Activated CD4-positive, alpha-beta memory T cell treated with anti-CD3 and anti-CD28 coated beads, Interleukin-2, amount 10 ng/mL, durations not matched to agents 7 days and 5 days (primary cell): ENCODE measurements at regions not wholly inside any gene's neighbourhood (a gene's known extent, or its start where the extent isn't known, plus 50 kb on each side); places are given as distances from the start of the nearest gene placed in this dataset.

Experiments used
- CTCF ChIA-PET: fragments of 350-600 bp; sonication (Branson Sonifier 250); formaldehyde crosslinking; loops from one replicate; lab custom pipeline; 2021; ENCODE audit warnings: antibody characterized with exemption, inconsistent platforms; lab: Charles Lee
- POLR2A ChIA-PET: fragments of 350-600 bp; sonication (Branson Sonifier 250); formaldehyde crosslinking; loops from one replicate; lab custom pipeline; 2021; ENCODE audit warnings: antibody characterized with exemption; lab: Charles Lee
- DNase-seq: peaks from one replicate; pipeline ENCODE4 v3.0.0-alpha.2; 2020
- H3K27ac Mint-ChIP-seq: one replicate; pipeline ENCODE4 v1.8.0; 2021; ENCODE audit warnings: mild to moderate bottlenecking, mixed read lengths
- H3K27me3 Mint-ChIP-seq: one replicate; pipeline ENCODE4 v1.8.0; 2021; ENCODE audit warnings: mixed read lengths
- H3K36me3 Mint-ChIP-seq: one replicate; pipeline ENCODE4 v1.8.0; 2021; ENCODE audit warnings: low read depth, mixed read lengths
- H3K4me1 Mint-ChIP-seq: one replicate; pipeline ENCODE4 v1.8.0; 2021; ENCODE audit warnings: mixed read lengths
- H3K4me3 Mint-ChIP-seq: one replicate; pipeline ENCODE4 v1.8.0; 2021; ENCODE audit warnings: mild to moderate bottlenecking, mixed read lengths
- H3K9me3 Mint-ChIP-seq: one replicate; pipeline ENCODE4 v1.8.0; 2021; ENCODE audit warnings: mixed read lengths

DNA sequence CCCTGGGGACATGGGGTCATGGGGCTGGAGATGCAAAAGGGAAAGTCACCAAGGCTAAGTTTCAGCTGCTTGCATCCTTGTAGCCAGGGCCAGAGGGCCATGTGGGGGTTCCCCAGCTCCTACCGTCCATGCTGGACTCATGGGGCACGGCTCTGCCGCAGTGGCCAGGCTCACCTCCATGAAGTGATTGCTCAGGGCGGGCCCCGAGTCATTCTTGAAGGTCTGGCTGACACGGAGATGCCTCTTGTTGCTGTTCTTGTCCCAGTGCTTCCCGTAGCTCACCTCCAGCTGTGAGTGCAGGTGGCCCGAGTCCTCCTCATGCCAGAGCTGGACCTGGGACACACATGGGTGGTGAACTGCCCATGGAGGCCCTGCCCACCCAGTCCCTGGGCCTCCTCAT lies 114.5 kb downstream of the RMI2 start:
- CTCF ChIA-PET = interaction anchor here (0.7 to 1.0 kb wide), 2 partner anchors 72 to 261 kb away, joined by 3 to 5 read pairs; no protein-coding TSS in a partner anchor
- H3K4me1 Mint-ChIP-seq = peaks cover 2% of the 10 kb centered on the region
- no peaks in the 10 kb centered on the region for H3K27me3 Mint-ChIP-seq
- DNase-seq = no peak
- POLR2A ChIA-PET = no interaction called here
- H3K36me3 Mint-ChIP-seq = no peaks in the 10 kb centered on the region
- no peak overlapping the region for H3K4me3 Mint-ChIP-seq
- no peaks in the 10 kb centered on the region for H3K9me3 Mint-ChIP-seq
- no peak overlapping the region for H3K27ac Mint-ChIP-seq

- CTCF ChIA-PET = no interaction called here
- no peak overlapping the region for H3K4me3 Mint-ChIP-seq
- POLR2A ChIA-PET = no interaction called here
- H3K27ac Mint-ChIP-seq = no peak overlapping the region
- no peaks in the 10 kb centered on the region for H3K9me3 Mint-ChIP-seq
- no peaks in the 10 kb centered on the region for H3K36me3 Mint-ChIP-seq
- H3K4me1 Mint-ChIP-seq = peaks cover 2% of the 10 kb centered on the region
- H3K27me3 Mint-ChIP-seq = no peaks in the 10 kb centered on the region
- no peak for DNase-seq
Observed at GRCh38 chr16:11460820-11461594, 115.7 kb downstream of the RMI2 start.

- Mint-ChIP-seq H3K27ac (no peak overlapping the region), H3K27me3 (no peaks in the 10 kb centered on the region), H3K9me3 (no peaks in the 10 kb centered on the region), H3K4me1 (peaks cover 2% of the 10 kb centered on the region), H3K36me3 (no peaks in the 10 kb centered on the region), H3K4me3 (no peak overlapping the region)
- CTCF ChIA-PET = no interaction called here
- POLR2A ChIA-PET = no interaction called here
- no peak for DNase-seq
Observed at GRCh38 chr16:11461595-11461990, 116.3 kb downstream of the RMI2 start.

GRCh38 chr16:11462036-11462435 lies 116.8 kb downstream of the RMI2 start:
- no peak for DNase-seq
- Mint-ChIP-seq H3K4me1 (peaks cover 2% of the 10 kb centered on the region), H3K27ac (no peak overlapping the region), H3K4me3 (no peak overlapping the region), H3K9me3 (no peaks in the 10 kb centered on the region), H3K36me3 (no peaks in the 10 kb centered on the region), H3K27me3 (no peaks in the 10 kb centered on the region)
- ChIA-PET CTCF (no interaction called here), POLR2A (no interaction called here)

GRCh38 chr16:11462861-11463260 lies 117.6 kb downstream of the RMI2 start:
- ChIA-PET POLR2A (no interaction called here), CTCF (no interaction called here)
- H3K9me3 Mint-ChIP-seq = no peaks in the 10 kb centered on the region
- no peak for DNase-seq
- peaks cover 2% of the 10 kb centered on the region for H3K4me1 Mint-ChIP-seq
- no peak overlapping the region for H3K4me3 Mint-ChIP-seq
- no peaks in the 10 kb centered on the region for H3K36me3 Mint-ChIP-seq
- no peak overlapping the region for H3K27ac Mint-ChIP-seq
- H3K27me3 Mint-ChIP-seq = no peaks in the 10 kb centered on the region

- Mint-ChIP-seq H3K36me3 (no peaks in the 10 kb centered on the region), H3K4me1 (no peaks in the 10 kb centered on the region), H3K27me3 (no peaks in the 10 kb centered on the region), H3K27ac (no peak overlapping the region), H3K9me3 (no peaks in the 10 kb centered on the region), H3K4me3 (no peak overlapping the region)
- ChIA-PET POLR2A (no interaction called here), CTCF (interaction anchor here (0.5 kb wide), 1 partner anchor 56 kb away, joined by 3 read pairs; no protein-coding TSS in a partner anchor)
- no peak for DNase-seq
Observed at GRCh38 chr16:11464241-11464640, 119.0 kb downstream of the RMI2 start.

DNA sequence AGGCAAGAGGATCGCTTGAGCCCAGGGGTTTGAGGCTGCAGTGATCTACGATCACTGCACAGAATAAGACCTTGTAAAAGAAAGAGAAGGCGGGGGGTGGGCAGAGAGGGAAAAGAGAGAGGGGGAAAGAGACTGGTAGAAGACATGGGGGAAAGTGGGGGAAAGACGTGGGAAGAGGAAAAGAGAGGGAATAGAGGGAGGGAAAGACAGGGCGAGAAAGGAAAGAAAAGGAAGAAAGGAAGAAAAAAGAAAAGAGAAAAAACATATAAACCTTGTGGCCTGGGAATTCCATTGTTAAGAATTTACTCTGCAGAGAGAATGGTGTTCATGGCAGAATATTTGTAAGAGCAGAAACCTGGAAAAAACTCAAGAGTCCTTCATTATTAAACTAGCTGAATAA lies 120.4 kb downstream of the RMI2 start:
- Mint-ChIP-seq H3K4me1 (no peaks in the 10 kb centered on the region), H3K36me3 (no peaks in the 10 kb centered on the region), H3K27ac (no peak overlapping the region), H3K4me3 (no peak overlapping the region), H3K9me3 (no peaks in the 10 kb centered on the region), H3K27me3 (no peaks in the 10 kb centered on the region)
- ChIA-PET POLR2A (no interaction called here), CTCF (interaction anchor here (0.6 kb wide), 1 partner anchor 8 kb away, joined by 3 read pairs; no protein-coding TSS in a partner anchor)
- no peak for DNase-seq

DNA sequence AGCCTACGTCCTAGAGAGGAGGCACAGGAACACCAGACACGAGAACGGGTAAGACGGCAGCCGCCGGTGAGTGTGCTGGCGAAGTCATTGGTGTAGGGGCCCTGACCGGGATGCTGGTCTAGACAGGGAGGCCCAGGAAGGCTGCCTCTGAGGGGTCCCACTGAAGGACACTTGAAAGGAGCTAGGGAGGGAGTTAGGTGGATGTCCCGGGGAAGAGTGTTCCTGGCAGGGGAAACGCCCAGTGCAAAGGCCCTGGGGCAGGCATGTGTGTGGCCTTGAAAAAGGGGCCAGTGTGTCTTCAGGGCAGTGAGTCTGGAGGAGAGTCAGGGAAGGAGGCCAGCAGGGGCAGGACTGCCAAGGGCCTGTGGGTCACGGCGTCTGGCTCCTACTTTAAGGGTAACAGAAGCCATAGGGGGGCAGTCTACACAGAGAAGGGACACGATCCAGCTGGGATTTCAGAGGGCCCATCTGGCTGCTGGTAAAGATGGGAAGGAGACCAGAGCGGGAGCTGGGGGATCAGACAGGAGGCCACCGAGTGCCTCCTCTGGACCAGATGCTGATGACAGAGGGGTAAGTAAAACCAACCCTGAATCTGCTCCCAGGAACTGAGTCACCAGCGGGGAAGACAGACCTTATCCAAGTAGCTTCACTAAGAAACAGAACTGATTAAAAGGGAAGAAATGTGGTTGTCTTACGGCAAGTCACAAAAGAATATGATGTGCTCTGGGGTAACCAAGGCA lies 115.9 kb downstream of the LITAF start:
- Mint-ChIP-seq H3K27ac (no peak overlapping the region), H3K4me1 (no peaks in the 10 kb centered on the region), H3K4me3 (no peak overlapping the region), H3K9me3 (no peaks in the 10 kb centered on the region), H3K36me3 (no peaks in the 10 kb centered on the region), H3K27me3 (no peaks in the 10 kb centered on the region)
- DNase-seq = no peak
- CTCF ChIA-PET = no interaction called here
- POLR2A ChIA-PET = no interaction called here

DNA sequence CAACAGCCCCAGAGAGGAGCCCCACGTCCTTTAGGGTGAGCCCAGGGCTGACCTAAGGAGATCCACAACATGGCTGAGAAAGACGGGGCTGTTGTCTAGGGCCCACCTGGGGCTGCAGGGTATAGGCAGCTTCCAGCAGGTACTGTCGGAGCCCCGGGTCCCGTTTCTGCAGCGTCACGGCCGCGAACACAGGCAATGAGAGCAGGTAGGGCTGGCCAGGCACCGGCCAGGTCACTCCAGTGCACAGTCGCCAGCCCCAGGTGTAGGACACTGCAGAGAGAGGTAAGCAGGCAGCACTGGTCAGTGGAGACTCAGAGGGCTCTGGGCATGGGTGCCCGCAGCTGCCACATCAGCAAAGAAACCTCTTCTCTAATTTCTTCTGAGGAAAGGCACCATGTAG lies 115.2 kb downstream of the LITAF start:
- H3K9me3 Mint-ChIP-seq = no peaks in the 10 kb centered on the region
- ChIA-PET POLR2A (no interaction called here), CTCF (no interaction called here)
- H3K27ac Mint-ChIP-seq = no peak overlapping the region
- no peak overlapping the region for H3K4me3 Mint-ChIP-seq
- H3K36me3 Mint-ChIP-seq = no peaks in the 10 kb centered on the region
- DNase-seq = no peak
- no peaks in the 10 kb centered on the region for H3K4me1 Mint-ChIP-seq
- H3K27me3 Mint-ChIP-seq = no peaks in the 10 kb centered on the region

DNA sequence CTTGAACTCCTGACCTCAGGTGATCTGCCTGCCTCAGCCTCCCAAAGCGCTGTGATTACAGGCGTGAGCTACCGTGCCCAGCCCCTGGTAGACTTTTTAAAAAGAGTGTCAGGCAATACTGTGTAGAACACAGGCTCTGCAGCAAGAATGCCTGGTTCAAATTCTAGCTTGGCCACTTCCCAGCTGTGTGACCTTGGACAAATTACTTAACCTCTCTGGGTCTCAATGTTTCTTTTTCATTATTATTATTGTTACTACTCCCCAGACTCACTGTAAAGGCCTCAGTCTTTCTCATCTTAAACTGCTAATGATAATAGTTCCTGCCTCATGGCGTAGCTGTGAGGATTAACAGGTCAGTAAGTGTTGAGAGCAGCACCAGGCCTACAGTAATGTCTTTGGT lies 114.3 kb downstream of the LITAF start:
- H3K4me3 Mint-ChIP-seq = no peak overlapping the region
- no peak overlapping the region for H3K27ac Mint-ChIP-seq
- ChIA-PET CTCF (no interaction called here), POLR2A (no interaction called here)
- no peaks in the 10 kb centered on the region for H3K36me3 Mint-ChIP-seq
- DNase-seq = no peak
- no peaks in the 10 kb centered on the region for H3K9me3 Mint-ChIP-seq
- no peaks in the 10 kb centered on the region for H3K27me3 Mint-ChIP-seq
- H3K4me1 Mint-ChIP-seq = no peaks in the 10 kb centered on the region

GRCh38 chr16:11472851-11473250 lies 113.9 kb downstream of the LITAF start:
- no peak for DNase-seq
- CTCF ChIA-PET = no interaction called here
- H3K4me3 Mint-ChIP-seq = no peak overlapping the region
- no peak overlapping the region for H3K27ac Mint-ChIP-seq
- H3K36me3 Mint-ChIP-seq = no peaks in the 10 kb centered on the region
- H3K4me1 Mint-ChIP-seq = no peaks in the 10 kb centered on the region
- no peaks in the 10 kb centered on the region for H3K27me3 Mint-ChIP-seq
- POLR2A ChIA-PET = no interaction called here
- no peaks in the 10 kb centered on the region for H3K9me3 Mint-ChIP-seq

GRCh38 chr16:11473728-11474127 lies 113.0 kb downstream of the LITAF start:
- ChIA-PET CTCF (interaction anchor here (0.6 to 1.0 kb wide), 2 partner anchors 59 to 903 kb away, joined by 3 to 4 read pairs; no protein-coding TSS in a partner anchor), POLR2A (interaction anchor here (0.6 kb wide), 1 partner anchor 1037 kb away, joined by 4 read pairs; no protein-coding TSS in a partner anchor)
- Mint-ChIP-seq H3K9me3 (no peaks in the 10 kb centered on the region), H3K4me1 (no peaks in the 10 kb centered on the region), H3K36me3 (no peaks in the 10 kb centered on the region), H3K27me3 (no peaks in the 10 kb centered on the region), H3K4me3 (no peak overlapping the region), H3K27ac (no peak overlapping the region)
- no peak for DNase-seq

DNA sequence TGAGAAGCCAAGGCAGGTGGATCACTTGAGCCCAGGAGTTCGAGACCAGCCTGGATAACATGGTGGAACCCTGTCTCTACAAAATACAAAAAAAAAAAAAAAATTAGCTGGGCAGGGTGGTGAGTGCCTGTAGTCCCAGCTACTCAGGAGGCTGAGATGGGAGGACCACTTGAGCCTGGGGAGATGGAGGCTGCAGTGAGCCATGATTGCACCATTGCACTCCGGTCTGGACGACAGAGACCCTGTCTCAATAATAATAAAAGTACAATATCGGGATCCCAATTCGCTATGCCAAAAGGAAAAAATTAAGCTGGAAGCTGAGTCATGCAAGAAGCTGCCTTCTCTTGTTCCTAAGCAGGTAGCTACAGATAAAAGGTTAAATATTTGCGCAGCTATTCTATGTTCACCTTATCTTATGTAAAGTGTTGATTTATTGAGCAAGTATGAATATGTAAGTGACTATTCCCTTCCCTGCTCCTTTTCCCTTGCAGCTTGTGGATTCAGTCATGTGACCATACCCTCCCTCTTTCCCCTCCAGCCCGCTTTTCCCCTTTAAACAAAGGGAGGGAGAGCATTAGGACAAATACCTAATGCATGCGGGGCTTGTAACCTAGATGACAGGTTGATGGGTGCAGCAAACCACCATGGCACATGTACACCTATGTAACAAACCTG lies 112.0 kb downstream of the LITAF start:
- no peaks in the 10 kb centered on the region for H3K9me3 Mint-ChIP-seq
- H3K4me1 Mint-ChIP-seq = no peaks in the 10 kb centered on the region
- POLR2A ChIA-PET = no interaction called here
- no peaks in the 10 kb centered on the region for H3K27me3 Mint-ChIP-seq
- DNase-seq = no peak
- H3K27ac Mint-ChIP-seq = peak overlapping the region; percentile 26
- H3K4me3 Mint-ChIP-seq = no peak overlapping the region
- CTCF ChIA-PET = interaction anchor here (0.5 kb wide), 1 partner anchor 48 kb away, joined by 3 read pairs; no protein-coding TSS in a partner anchor
- no peaks in the 10 kb centered on the region for H3K36me3 Mint-ChIP-seq
